IMR-90 (cell line): ENCODE measurements at regions not wholly inside any gene's neighbourhood (a gene's known extent, or its start where the extent isn't known, plus 50 kb on each side); places are given as distances from the start of the nearest gene placed in this dataset.
A peak's percentile ranks its signal among the peaks of the same experiment; 100 is the strongest.
"Not testable (repeated sequence)": the region's sequence is repeated elsewhere in the genome, so short reads cannot be mapped to it uniquely, and the experiment has no call there.

Source experiments
- ATAC-seq: fragments of 200-7000 bp; cut with Tn5 transposase; 2 replicates; pipeline ENCODE4 v1.9.1; 2020; ENCODE audit warnings: low read depth, mild to moderate bottlenecking, moderate library complexity
- BruUV-seq: library from RNA; stranded (reverse); fragments of 400-500 nt; replicated peaks from 2 replicates; lab custom pipeline; 2021; lab: Mats Ljungman, UMichigan
- CTCF ChIA-PET: fragments of 300-600 bp; formaldehyde crosslinking; extraction: SDS; loops from one replicate; lab custom pipeline; 2021; ENCODE audit warnings: antibody characterized with exemption; lab: Yijun Ruan, JAX
- POLR2A ChIA-PET: fragments of 300-600 bp; sonication (Branson Sonifier 250); formaldehyde crosslinking; loops from one replicate; lab custom pipeline; 2022; ENCODE audit warnings: antibody characterized with exemption; ENCODE audit not compliant: unreplicated experiment; lab: Charles Lee
- DNase-seq: peaks from one replicate; pipeline ENCODE4 v3.0.0; 2013
- H2AFZ ChIP-seq: replicated peaks from 2 replicates; pipeline ENCODE3; 2013; ENCODE audit warnings: low read length, mild to moderate bottlenecking; ENCODE audit not compliant: poor library complexity
- H2AK5ac ChIP-seq: 2 replicates; pipeline ENCODE4 v1.6.1; 2013; ENCODE audit warnings: low read depth, low read length, inconsistent platforms
- H2AK9ac ChIP-seq: replicated peaks from 2 replicates; pipeline ENCODE3; 2013; ENCODE audit warnings: mild to moderate bottlenecking, low read depth, low read length, moderate library complexity; ENCODE audit not compliant: poor library complexity
- H2BK120ac ChIP-seq: 2 replicates; pipeline ENCODE4 v1.6.1; 2013; ENCODE audit warnings: low read depth, low read length, inconsistent platforms
- H2BK15ac ChIP-seq: 3 replicates; pipeline ENCODE4 v1.6.1; 2013; ENCODE audit warnings: low read depth, low read length, inconsistent platforms
- H2BK20ac ChIP-seq: 2 replicates; pipeline ENCODE4 v1.6.1; 2013; ENCODE audit warnings: low read depth, mild to moderate bottlenecking, inconsistent platforms, low read length, moderate library complexity
- H2BK5ac ChIP-seq: 2 replicates; pipeline ENCODE4 v1.6.1; 2013; ENCODE audit warnings: mild to moderate bottlenecking, low read depth, low read length, inconsistent platforms; ENCODE audit not compliant: poor library complexity, severe bottlenecking
- H3K14ac ChIP-seq: replicated peaks from 2 replicates; pipeline ENCODE4 v1.6.1; 2013; ENCODE audit warnings: low read depth, low read length, inconsistent platforms
- H3K18ac ChIP-seq: 2 replicates; pipeline ENCODE4 v1.6.1; 2013; ENCODE audit warnings: low read depth, low read length, control low read depth
- H3K23ac ChIP-seq: 2 replicates; pipeline ENCODE4 v1.6.1; 2013; ENCODE audit warnings: low read depth, low read length, inconsistent platforms
- H3K27ac ChIP-seq: 2 replicates; pipeline ENCODE4 v1.5.1; 2013; ENCODE audit warnings: mild to moderate bottlenecking, control low read depth, low read length; ENCODE audit not compliant: insufficient read depth
- H3K27me3 ChIP-seq: 2 replicates; pipeline ENCODE4 v1.6.1; 2013; ENCODE audit warnings: low read length; ENCODE audit not compliant: control insufficient read depth, insufficient read depth
- H3K36me3 ChIP-seq: 2 replicates; pipeline ENCODE4 v1.6.1; 2013; ENCODE audit warnings: low read length, mixed read lengths; ENCODE audit not compliant: control insufficient read depth, insufficient read depth
- H3K4ac ChIP-seq: 2 replicates; pipeline ENCODE4 v1.6.1; 2013; ENCODE audit warnings: low read depth, low read length, inconsistent platforms
- H3K4me1 ChIP-seq: 2 replicates; pipeline ENCODE4 v1.6.1; 2013; ENCODE audit warnings: low read length, mixed read lengths; ENCODE audit not compliant: control insufficient read depth, insufficient read depth
- H3K4me2 ChIP-seq: 2 replicates; pipeline ENCODE4 v1.6.1; 2013; ENCODE audit warnings: low read depth, mild to moderate bottlenecking, control low read depth, low read length, moderate library complexity
- H3K4me3 ChIP-seq: 2 replicates; pipeline ENCODE4 v1.5.1; 2013; ENCODE audit warnings: low read depth, mild to moderate bottlenecking, control low read depth, low read length, moderate library complexity; ENCODE audit not compliant: insufficient read depth
- H3K56ac ChIP-seq: 2 replicates; pipeline ENCODE4 v1.6.1; 2013; ENCODE audit warnings: low read length, inconsistent platforms; ENCODE audit not compliant: insufficient read depth; ENCODE audit errors: extremely low read depth
- H3K79me1 ChIP-seq, 2 experiments: 2 replicates each; pipeline ENCODE4 v1.6.1; 2013; ENCODE audit warnings: low read length in 2 of 2, inconsistent platforms in 1 of 2, low read depth in 1 of 2
- H3K9ac ChIP-seq: 2 replicates; pipeline ENCODE4 v1.6.1; 2013; ENCODE audit warnings: low read depth, low read length, control low read depth
- H3K9me1 ChIP-seq: 2 replicates; pipeline ENCODE4 v1.6.1; 2013; ENCODE audit warnings: low read length, inconsistent platforms; ENCODE audit not compliant: insufficient read depth
- H3K9me3 ChIP-seq: 2 replicates; pipeline ENCODE4 v1.6.1; 2013; ENCODE audit warnings: low read length; ENCODE audit not compliant: control insufficient read depth, insufficient read depth
- H4K20me1 ChIP-seq: 2 replicates; pipeline ENCODE4 v1.6.1; 2013; ENCODE audit warnings: low read length, inconsistent platforms; ENCODE audit not compliant: insufficient read depth
- H4K5ac ChIP-seq: 2 replicates; pipeline ENCODE4 v1.6.1; 2013; ENCODE audit warnings: mild to moderate bottlenecking, low read depth, low read length, control low read depth
- H4K8ac ChIP-seq, 2 experiments: 2 replicates each; pipeline ENCODE4 v1.6.1; 2013; ENCODE audit warnings: low read depth in 2 of 2, low read length in 2 of 2, control low read depth in 1 of 2, inconsistent platforms in 1 of 2
- H4K91ac ChIP-seq: 2 replicates; pipeline ENCODE4 v1.6.1; 2013; ENCODE audit warnings: low read depth, low read length, inconsistent platforms; ENCODE audit not compliant: insufficient read depth
- WGBS, 2 experiments: methylation state at CpG; one replicate each; pipeline versions ENCODE4 v1.1.5 to v1.1.7; 2013; ENCODE audit warnings: missing lambda C conversion rate in 2 of 2; ENCODE audit not compliant: insufficient read length in 1 of 2; ENCODE audit errors: extremely low coverage in 2 of 2; 5-methylcytosine and 5-hydroxymethylcytosine counted together
- dilution Hi-C: fragments of 300-500 bp; cut with HindIII; formaldehyde crosslinking; loops from one replicate; pipeline ENCODE4 v1.14.3; 2018; ENCODE audit warnings: low sequenced_read_pairs; ENCODE audit not compliant: unreplicated experiment
- in situ Hi-C: fragments of 300-500 bp; cut with MboI; formaldehyde crosslinking; loops from 3 replicates; pipeline ENCODE4 v1.14.3; 2019; ENCODE audit warnings: low sequenced_read_pairs, inconsistent platforms, mixed read lengths
- intact Hi-C: fragments of 100-400 bp; cut with micrococcal nuclease; formaldehyde crosslinking; loops from 2 replicates; pipeline ENCODE4 v1.10.0; 2022

DNA sequence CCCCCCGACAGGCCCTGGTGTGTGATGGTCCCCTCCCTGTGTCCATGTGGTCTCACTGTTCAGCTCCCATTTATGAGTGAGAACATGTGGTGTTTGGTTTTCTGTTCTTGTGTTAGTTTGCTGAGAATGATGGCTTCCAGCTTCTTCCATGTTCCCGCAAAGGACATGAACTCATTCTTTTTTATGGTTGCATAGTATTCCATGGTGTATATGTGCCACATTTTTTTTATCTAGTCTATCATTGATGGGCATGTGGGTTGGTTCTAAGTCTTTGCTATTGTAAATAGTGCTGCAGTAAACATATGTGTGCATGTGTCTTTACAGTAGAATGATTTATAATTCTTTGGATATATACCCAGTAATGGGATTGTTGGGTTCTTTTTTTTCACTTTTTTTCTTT is 117.9 kb downstream of the ARL4C start:
- CTCF ChIA-PET, H4K5ac ChIP-seq, ATAC-seq, H3K56ac ChIP-seq, H2BK5ac ChIP-seq, H3K18ac ChIP-seq, H3K36me3 ChIP-seq, H3K9ac ChIP-seq, H3K9me3 ChIP-seq, H3K23ac ChIP-seq, H3K79me1 ChIP-seq, H2AK5ac ChIP-seq, in situ Hi-C loops, BruUV-seq, H3K4me1 ChIP-seq, H2AK9ac ChIP-seq, dilution Hi-C loops, H3K4me3 ChIP-seq, H3K27me3 ChIP-seq, POLR2A ChIA-PET, H4K20me1 ChIP-seq, DNase-seq, H3K4me2 ChIP-seq, H2BK15ac ChIP-seq, H3K9me1 ChIP-seq, H3K14ac ChIP-seq, H2AFZ ChIP-seq, intact Hi-C loops, H4K8ac ChIP-seq: not testable (repeated sequence)
- Histone ChIP-seq H4K91ac (peak overlapping the region; percentile 51), H3K27ac (peak overlapping the region; percentile 47; the same call in 1 of the 2 replicates), H2BK20ac (peak overlapping the region; percentile 58; the same call in 1 of the 2 replicates), H2BK120ac (peak overlapping the region; percentile 85; the same call in 1 of the 2 replicates), H3K4ac (peak overlapping the region; percentile 55; the same call in 1 of the 2 replicates)
- WGBS, 2 experiments: no CpG with 5 or more reads among the region's 2 CpGs
